Urinary bladder (tissue), 3 donors: ENCODE measurements at regions not wholly inside any gene's neighbourhood (a gene's known extent, or its start where the extent isn't known, plus 50 kb on each side); places are given as distances from the start of the nearest gene placed in this dataset.

Experiments
- DNase-seq: peaks from one replicate; pipeline ENCODE4 v3.0.0-alpha.2; 2015; ENCODE audit errors: extremely low spot score
- H3K27ac ChIP-seq: one replicate; pipeline ENCODE4 v1.5.1; 2013; ENCODE audit warnings: low read depth, mild to moderate bottlenecking, moderate library complexity
- H3K36me3 ChIP-seq: one replicate; pipeline ENCODE4 v1.6.1; 2013; ENCODE audit warnings: mild to moderate bottlenecking, moderate library complexity; ENCODE audit not compliant: insufficient read depth
- H3K4me1 ChIP-seq: one replicate; pipeline ENCODE4 v1.6.1; 2013; ENCODE audit warnings: mild to moderate bottlenecking, moderate library complexity; ENCODE audit not compliant: insufficient read depth
- H3K4me3 ChIP-seq: one replicate; pipeline ENCODE4 v1.5.1; 2013; ENCODE audit warnings: low read depth, low read length
- WGBS: extraction: QIAGEN DNeasy Blood & Tissue Kit; methylation state at CpG from one replicate; pipeline ENCODE4 v1.1.7; 2013; 5-methylcytosine and 5-hydroxymethylcytosine counted together
- donor health status: healthy with polysubstance abuse.
- donor health status: healthy.

DNA sequence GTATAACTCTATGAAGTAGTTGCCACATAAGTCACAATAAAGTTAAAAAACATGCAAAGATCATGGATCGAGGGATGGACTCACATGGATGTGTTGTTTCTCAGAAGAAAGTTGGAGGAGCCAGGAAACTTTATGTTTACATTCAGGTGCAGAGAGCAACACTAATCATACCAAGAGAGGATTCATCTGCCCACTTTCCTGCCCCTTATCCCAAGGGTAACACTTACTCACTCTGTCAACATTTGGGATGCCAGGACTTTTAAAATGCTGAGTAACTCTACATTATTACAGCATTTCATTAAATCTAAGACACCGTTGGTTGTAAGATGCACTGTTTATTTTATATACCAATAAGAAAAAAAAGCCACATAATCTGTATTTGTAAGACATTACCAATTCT is 170.4 kb downstream of the KCNE4 start:
- WGBS: 68% methylated on average over 2 of the region's 2 CpGs
- no peak for DNase-seq
- Histone ChIP-seq H3K27ac (no peak overlapping the region), H3K36me3 (no peaks in the 10 kb centered on the region), H3K4me3 (no peak overlapping the region), H3K4me1 (no peaks in the 10 kb centered on the region)

- Histone ChIP-seq H3K27ac (no peak overlapping the region), H3K4me3 (no peak overlapping the region), H3K4me1 (no peaks in the 10 kb centered on the region), H3K36me3 (no peaks in the 10 kb centered on the region)
- no peak for DNase-seq
- 77% methylated on average over 1 of the region's 1 CpG for WGBS
Measured at GRCh38 chr2:223223156-223223555, 171.2 kb downstream of the KCNE4 start.

- no peak for DNase-seq
- Histone ChIP-seq H3K4me1 (no peaks in the 10 kb centered on the region), H3K36me3 (no peaks in the 10 kb centered on the region), H3K4me3 (no peak overlapping the region), H3K27ac (no peak overlapping the region)
- WGBS: 93% methylated on average over 3 of the region's 3 CpGs
Measured at GRCh38 chr2:223225266-223225665, 173.3 kb downstream of the KCNE4 start.

DNA sequence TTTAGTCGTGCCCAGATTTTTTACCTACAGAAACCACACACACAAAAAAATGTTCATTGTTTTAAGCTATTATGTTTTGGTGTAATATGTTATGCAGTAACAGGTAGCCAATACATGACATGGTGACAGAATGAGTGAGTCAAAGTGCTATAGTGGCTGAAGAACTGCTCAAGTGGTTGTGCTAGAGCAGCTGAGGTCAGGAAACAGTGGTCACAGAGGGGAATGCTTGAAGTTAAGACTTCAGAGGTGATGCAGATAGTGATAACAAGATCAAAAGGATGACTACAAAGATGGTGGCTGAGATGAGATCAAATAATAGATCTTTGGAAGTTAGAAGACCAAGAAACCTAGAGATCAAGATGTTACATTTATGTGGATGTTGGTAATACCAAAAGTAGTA is 174.3 kb downstream of the KCNE4 start:
- Histone ChIP-seq H3K4me3 (no peak overlapping the region), H3K36me3 (no peaks in the 10 kb centered on the region), H3K4me1 (no peaks in the 10 kb centered on the region), H3K27ac (no peak overlapping the region)
- DNase-seq: no peak
- WGBS: 47% methylated on average over 1 of the region's 1 CpG

- no peak for DNase-seq
- Histone ChIP-seq H3K27ac (no peak overlapping the region), H3K36me3 (no peaks in the 10 kb centered on the region), H3K4me1 (no peaks in the 10 kb centered on the region), H3K4me3 (no peak overlapping the region)
- WGBS: 46% methylated on average over 2 of the region's 2 CpGs
Measured at GRCh38 chr2:223227338-223227737, 175.3 kb downstream of the KCNE4 start.

GRCh38 chr2:223228871-223229270 is 176.9 kb downstream of the KCNE4 start:
- H3K4me3 ChIP-seq: no peak overlapping the region
- DNase-seq: no peak
- H3K4me1 ChIP-seq: no peaks in the 10 kb centered on the region
- H3K36me3 ChIP-seq: no peaks in the 10 kb centered on the region
- no peak overlapping the region for H3K27ac ChIP-seq

DNA sequence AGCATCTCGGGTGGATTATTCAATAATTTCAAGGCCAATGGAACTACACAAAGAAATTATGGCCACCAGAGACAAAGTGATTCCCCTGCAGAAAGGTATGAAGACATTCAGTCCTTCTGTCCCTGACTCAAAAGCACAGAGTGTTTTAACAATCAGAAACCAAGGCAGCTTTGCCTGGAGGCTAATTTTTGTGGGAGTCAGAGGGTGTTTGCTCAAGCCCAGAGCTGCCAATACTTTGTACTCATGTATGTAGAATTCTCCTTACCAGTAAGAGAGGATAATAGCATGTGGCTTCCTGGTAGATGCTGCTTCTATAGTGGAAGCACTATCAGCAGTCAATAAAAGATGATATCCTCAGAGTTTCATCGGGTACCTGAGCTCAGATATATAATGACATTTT is 178.4 kb downstream of the KCNE4 start:
- Histone ChIP-seq H3K27ac (no peak overlapping the region), H3K4me1 (no peaks in the 10 kb centered on the region), H3K36me3 (no peaks in the 10 kb centered on the region), H3K4me3 (no peak overlapping the region)
- no peak for DNase-seq
- WGBS: 82% methylated on average over 2 of the region's 2 CpGs

- no peak overlapping the region for H3K4me3 ChIP-seq
- no peak overlapping the region for H3K27ac ChIP-seq
- H3K36me3 ChIP-seq: no peaks in the 10 kb centered on the region
- 34% methylated on average over 1 of the region's 1 CpG for WGBS
- DNase-seq: no peak
- no peaks in the 10 kb centered on the region for H3K4me1 ChIP-seq
Measured at GRCh38 chr2:223232285-223232684, 180.3 kb downstream of the KCNE4 start.

GRCh38 chr2:223232896-223233295 is 180.9 kb downstream of the KCNE4 start:
- no peaks in the 10 kb centered on the region for H3K4me1 ChIP-seq
- 17% methylated on average over 2 of the region's 2 CpGs for WGBS
- H3K36me3 ChIP-seq: no peaks in the 10 kb centered on the region
- H3K4me3 ChIP-seq: no peak overlapping the region
- DNase-seq: no peak
- H3K27ac ChIP-seq: no peak overlapping the region

DNA sequence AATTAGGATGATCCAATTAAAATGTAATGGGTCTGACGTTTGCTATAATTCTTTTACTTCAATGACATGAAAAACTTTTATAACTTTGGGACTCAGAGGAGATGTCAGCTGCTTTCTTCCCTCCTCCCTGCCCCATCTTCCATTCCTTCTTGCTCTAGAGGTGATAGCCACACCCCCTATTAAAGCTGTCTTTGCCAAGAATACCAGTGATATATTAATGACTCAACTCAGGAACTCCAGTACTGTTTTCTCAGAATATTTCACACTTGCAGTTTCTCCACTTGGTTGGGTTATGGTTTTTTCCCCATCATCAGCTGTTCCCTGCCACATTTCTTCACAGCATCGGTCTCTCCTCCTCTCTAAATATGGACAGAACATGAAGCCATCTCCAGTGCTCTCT is 184.0 kb downstream of the KCNE4 start:
- WGBS: 78% methylated on average over 2 of the region's 2 CpGs
- H3K27ac ChIP-seq: no peak overlapping the region
- no peaks in the 10 kb centered on the region for H3K36me3 ChIP-seq
- DNase-seq: no peak
- H3K4me1 ChIP-seq: no peaks in the 10 kb centered on the region
- H3K4me3 ChIP-seq: no peak overlapping the region

GRCh38 chr2:223238301-223238700 is 186.3 kb downstream of the KCNE4 start:
- 93% methylated on average over 2 of the region's 2 CpGs for WGBS
- H3K36me3 ChIP-seq: no peaks in the 10 kb centered on the region
- H3K4me3 ChIP-seq: no peak overlapping the region
- no peaks in the 10 kb centered on the region for H3K4me1 ChIP-seq
- DNase-seq: no peak
- no peak overlapping the region for H3K27ac ChIP-seq

DNA sequence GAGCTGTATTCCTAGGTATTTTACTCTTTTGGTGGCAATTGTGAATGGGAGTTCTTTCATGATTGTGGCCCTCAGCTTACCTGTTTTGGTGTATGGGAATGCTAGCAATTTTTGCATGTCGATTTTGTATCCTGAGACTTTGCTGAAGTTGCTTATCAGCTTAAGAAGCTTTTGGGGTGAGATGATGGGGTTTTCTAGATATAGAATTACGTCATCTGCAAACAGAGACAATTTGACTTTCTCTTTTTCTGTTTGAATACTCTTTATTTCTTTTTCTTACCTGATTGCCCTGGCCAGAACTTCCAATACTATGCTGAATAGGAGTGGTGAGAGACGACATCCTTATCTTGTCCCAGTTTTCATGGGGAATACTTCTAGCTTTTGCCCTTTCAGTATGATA is 191.2 kb downstream of the KCNE4 start:
- Histone ChIP-seq H3K4me3 (no peak overlapping the region), H3K36me3 (no peaks in the 10 kb centered on the region), H3K27ac (no peak overlapping the region), H3K4me1 (no peaks in the 10 kb centered on the region)
- 85% methylated on average over 3 of the region's 3 CpGs for WGBS
- DNase-seq: no peak

DNA sequence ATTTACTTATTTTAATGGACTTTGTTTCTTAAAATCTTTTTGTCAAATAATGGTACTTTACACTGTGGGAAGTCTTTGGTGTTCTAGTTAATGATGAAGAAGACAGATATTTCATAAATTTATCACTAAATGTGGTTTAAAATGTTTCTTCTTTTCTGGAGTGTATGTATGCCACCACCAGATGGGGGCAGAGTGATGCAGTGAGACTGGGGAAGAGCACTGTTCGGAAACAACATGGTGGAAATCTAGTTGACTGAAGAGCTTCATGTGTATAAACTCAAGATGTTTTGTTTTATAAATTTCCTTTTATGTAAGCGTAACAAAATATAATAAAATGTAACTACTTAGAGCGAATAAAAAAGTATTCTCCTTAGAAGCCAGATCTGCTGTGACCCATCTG is 195.1 kb downstream of the KCNE4 start:
- WGBS: 95% methylated on average over 3 of the region's 3 CpGs
- DNase-seq: no peak
- Histone ChIP-seq H3K36me3 (no peaks in the 10 kb centered on the region), H3K4me3 (no peak overlapping the region), H3K4me1 (no peaks in the 10 kb centered on the region), H3K27ac (no peak overlapping the region)

DNA sequence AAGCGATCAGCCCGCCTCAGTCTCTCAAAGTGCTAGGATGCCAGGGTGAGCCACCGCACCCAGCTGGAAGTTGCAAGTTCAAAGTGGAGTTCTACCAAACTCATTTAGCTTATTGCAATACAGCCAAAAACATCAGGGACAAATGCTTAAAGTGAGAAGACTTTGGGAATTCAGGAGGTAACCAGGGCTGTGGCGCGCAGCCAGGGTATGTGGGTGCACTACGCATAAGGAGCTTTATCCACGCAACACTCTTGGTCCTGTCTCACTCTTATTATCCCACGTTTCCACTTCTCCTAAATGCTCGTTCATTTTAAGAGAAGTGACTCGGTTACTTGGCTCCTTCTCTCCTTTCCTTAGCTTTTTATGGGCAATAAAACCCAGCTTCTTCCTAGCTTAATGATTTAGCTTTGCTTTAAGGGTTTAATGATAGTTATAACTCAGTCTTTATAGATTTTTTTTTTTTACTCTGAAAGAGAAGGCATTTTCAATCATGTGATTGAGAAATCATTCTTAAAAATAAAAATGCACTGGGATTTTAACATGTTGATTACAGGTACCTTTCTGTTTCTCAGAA is 199.8 kb downstream of the KCNE4 start:
- Histone ChIP-seq H3K4me1 (no peaks in the 10 kb centered on the region), H3K4me3 (no peak overlapping the region), H3K36me3 (no peaks in the 10 kb centered on the region), H3K27ac (no peak overlapping the region)
- 59% methylated on average over 10 of the region's 10 CpGs for WGBS
- no peak for DNase-seq

DNA sequence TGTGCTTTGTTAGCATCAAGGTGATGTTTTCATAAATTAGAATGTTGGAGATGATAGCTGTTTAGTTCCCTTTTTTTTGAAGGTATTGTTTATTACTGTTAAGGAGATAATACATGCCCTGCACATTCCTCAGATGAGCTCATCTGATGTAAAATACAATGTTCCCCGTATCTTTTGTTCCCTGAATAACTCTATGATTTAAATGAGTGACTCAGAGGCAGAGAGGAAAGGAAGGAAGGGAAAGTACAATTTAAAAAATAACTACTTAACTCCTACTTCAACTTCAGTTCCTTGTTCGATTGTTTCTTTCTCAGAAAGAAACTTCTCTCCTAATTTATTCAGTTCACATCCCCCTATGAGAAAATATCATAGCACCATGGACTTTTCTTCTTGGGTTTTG is 208.7 kb downstream of the KCNE4 start:
- Histone ChIP-seq H3K4me3 (no peak overlapping the region), H3K4me1 (no peaks in the 10 kb centered on the region), H3K36me3 (no peaks in the 10 kb centered on the region), H3K27ac (no peak overlapping the region)
- 47% methylated on average over 2 of the region's 2 CpGs for WGBS
- DNase-seq: no peak
